GM18909 (cell line): ENCODE measurements at regions not wholly inside any gene's neighbourhood (a gene's known extent, or its start where the extent isn't known, plus 50 kb on each side); places are given as distances from the start of the nearest gene placed in this dataset.

Experiments
- ATAC-seq: cut with Tn5 transposase; IDR thresholded peaks from one replicate; pipeline ENCODE4 v1.9.1; 2021; ENCODE audit warnings: mild to moderate bottlenecking; ENCODE audit not compliant: unreplicated experiment, poor library complexity

DNA sequence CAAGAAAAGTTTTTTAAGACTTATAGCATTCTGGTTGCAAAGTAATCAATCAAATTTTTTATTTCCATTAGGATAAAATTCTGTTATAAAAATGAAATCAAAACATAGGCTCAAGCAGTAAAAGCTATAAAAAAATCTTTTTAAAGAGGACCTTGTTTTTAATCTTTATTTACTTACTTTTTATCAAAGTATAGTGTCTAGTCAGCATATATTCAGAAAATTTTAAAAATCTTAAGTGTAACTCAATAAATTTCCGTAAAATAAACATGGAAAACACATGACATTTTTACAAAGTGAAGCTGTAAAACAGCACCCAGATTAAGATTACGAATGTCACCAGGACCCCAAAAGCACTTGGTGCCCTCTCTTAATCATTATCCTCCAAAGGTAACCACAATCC, 302.4 kb downstream of the TMEM161B start:
- no peak for ATAC-seq

DNA sequence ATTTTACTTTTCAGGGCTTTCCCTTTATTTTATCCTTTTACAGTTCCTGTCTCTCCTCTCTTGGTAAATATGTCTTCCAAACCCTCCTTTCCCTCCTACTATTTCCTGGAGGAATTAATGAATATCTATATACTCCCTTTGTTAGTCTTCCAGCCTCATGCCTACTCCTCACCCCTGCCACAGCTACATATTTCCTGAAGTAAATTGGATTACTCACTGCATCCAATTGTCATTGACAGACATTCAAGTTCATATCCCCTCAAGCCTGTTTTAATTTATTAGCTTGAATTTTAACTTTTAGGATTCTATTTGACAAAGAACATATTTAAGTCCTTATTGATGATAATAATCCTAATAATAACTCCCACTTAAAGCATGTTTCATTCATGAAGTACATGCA, 314.5 kb downstream of the TMEM161B start:
- no peak for ATAC-seq

DNA sequence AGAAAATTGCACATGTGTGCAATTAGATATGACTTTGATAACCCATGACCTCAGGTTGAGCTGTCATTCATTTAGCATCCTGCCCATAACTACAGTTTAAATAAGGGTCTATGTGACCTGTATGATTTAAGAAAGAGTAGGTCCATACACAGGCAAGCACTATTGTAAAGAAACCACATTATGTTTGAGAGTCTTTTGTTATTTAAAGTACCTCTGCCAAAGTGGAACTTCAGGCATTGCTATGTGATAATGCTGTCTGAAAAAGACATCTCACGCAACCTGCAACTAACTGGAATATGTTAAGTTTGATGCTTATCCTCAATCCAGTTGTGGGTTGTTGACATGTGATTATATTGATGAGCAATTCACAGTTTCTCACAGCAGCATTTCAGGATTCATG, 317.0 kb downstream of the TMEM161B start:
- ATAC-seq, result no peak

DNA sequence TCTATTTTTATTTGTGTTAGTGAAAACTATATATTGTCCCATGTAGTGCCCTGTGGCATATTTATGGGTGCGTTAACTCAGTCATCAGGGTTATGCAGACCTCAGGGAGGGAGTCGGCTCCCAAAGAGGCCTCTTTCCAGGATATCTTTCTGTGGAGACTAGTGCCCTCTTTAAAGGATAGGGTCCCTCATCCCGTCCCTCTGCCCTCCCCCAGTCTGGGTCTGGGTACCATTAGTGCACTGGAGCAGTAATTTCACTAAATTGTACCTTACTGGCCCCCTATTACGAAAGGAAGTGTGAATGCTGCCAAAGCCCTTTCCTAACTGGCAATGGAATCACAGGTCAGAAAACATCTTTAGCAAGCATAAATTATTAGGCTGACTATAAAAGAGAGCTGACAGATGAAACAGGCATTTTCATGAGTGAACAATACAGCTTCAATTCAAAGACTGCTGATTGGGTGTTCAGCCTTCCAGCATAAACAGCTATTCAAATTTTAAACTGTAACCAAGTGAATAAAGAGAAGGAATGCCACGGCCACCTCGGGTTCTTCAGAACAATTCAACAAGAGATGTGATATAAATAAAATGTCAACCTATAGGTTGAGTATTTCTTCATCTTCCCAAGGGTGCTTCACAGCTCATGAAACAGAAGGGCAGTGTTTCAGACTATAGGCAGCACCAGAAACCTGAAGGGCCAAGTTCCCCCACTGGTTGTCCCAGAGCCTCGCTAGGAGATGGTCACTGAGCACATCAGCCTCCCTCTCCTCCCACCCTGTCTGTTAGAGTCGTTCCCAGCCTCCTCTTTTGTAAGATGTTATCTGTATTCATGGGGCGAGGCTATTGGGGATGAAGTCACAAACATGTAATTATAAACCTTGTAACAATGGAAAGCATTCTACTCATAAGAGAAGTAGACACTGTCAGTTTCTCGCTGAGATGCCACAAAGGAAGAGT, 318.7 kb downstream of the TMEM161B start:
- no peak for ATAC-seq

DNA sequence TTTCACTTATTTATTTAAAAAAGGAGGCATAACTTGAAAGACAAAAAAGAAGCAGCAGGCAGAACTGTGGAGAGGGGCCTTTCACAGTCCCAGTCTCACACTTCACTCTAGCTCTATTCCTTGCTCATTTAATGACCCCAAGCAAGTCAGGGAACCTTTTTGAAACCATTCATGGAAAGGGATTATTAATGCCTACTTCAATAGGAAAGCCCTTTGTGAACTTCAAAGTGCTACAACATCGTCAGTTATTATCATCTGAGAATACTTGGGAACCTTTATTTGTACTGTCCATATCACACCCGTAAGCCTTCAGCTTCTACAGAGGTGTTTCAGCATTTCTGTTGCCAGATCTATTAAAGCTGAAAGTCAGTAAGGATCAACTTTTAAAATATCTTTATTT, 320.2 kb downstream of the TMEM161B start:
- ATAC-seq, result no peak

DNA sequence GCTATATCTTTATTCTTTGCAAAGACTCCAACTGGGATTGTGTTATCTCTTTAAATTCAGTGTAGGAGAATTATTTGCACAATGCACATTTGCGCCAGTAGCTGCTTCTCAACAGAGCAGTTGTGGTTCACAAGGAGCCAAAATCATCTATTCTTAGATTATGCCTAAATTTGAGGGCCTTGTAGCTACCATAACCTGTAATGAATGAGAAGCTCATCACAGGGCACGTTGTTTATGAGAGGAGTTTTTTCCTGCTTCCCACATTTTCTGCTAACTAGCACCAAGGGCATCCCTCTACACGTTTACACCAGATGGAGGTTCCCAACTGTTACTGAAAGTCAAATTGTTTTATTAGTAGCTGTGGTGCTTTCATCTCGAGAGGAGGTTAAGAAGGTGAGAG, 322.4 kb downstream of the TMEM161B start:
- ATAC-seq, result no peak

DNA sequence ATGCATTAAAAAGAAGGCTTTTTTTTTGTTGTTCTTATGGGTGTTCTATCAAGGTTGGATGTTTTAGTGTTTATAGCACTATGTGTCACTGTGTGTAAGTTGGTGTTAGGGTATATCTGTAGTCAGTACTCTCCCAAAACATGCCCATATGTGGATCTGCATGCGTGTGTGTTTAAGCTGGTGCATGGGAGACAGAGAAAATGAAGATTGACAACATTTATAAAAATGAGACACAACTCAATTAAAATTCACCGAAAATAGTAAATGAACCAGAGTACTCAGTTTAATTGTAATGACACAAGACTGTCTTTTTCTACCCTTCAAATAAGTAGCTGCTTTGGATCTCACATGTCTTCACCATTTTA, 323.4 kb downstream of the TMEM161B start:
- no peak for ATAC-seq

DNA sequence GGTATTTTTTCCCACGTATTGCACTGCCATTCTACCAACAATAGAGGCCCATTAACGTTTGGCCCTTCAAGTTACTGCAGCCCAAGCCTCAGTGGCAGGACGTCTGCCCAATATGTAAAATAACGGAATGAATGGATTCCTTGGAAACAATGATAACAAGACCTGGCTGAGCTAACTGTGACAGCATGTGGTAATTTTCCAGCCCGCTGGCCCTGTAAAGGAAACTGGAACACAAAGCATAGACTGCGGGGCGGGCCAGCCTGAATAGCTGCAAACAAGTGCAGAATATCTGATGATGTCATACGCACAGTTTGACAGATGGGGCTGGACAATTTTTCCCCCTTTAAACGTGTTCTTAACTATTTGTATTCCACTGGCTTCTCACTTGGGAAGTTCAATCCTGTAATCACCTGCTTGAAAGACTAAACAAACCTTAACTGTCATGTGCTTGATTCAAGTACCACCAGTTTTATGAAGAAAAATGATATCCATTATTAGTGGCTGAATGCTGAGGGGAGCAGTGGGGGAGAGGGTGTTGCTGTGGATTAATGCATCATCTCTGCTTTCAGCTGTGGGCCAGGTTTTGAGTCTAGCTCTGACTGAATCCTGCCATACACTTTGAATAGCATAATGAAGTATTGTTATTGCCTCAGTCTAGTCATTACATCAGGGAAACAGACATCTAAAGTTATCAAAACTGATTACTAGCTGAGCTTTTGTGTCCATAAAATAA, 323.9 kb downstream of the TMEM161B start:
- ATAC-seq, result no peak

DNA sequence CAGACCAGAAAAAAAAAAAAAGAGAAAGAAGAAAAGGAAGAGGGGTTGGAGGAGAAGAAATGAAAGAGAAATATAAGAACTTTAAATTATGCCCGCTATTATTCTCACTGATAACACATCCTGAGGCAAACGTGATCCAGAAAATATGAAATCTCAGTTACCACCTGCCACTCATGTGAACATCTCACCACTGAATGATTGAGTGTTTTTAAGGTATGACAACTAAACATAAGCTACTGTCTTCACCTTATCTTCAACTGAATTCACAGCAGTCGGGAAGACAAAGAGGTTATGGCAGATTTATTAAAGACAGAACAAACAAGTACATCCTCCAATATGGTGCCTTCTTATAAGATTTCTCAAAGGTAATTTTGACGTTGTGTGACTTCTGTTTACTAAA, 327.9 kb downstream of the TMEM161B start:
- ATAC-seq, result no peak

DNA sequence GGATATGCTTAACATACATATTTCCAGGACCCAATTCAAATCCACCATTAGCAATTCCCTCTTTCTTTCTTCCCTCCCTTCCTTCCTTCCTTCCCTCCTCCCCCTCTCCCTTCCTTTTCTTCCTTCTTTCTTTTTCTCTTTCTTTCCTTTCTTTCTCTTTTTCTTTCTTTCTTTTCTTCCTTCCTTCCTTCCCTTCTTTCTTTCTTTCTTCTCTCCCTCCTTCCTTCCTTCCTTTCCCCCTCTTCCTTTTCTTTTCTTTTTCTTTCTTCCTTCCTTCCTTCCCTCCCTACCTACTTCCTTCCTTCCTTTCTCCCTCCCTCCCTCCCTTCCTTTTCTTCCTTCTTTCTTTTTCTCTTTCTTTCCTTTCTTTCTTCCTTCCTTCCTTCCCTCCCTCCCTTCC, 332.0 kb downstream of the TMEM161B start:
- no peak for ATAC-seq

DNA sequence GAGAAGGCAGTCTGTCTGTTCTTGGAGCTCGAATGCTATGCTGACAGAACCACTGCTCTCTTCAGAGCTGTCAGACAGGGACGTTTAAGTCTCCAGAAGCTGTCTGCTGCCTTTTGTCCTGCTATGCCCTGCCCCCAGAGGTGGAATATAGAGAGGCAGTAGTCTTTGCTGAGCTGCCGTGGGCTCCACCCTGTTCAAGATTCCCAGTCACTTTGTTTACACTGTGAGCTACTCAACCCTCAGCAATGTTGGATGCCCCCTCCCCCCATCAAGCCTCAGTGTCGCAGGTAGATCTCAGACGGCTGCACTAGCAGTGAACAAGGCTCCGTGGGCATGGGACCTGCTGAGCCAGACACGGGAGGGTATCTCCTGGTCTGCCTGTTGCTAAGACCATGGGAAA, 344.2 kb downstream of the TMEM161B start:
- no peak for ATAC-seq

DNA sequence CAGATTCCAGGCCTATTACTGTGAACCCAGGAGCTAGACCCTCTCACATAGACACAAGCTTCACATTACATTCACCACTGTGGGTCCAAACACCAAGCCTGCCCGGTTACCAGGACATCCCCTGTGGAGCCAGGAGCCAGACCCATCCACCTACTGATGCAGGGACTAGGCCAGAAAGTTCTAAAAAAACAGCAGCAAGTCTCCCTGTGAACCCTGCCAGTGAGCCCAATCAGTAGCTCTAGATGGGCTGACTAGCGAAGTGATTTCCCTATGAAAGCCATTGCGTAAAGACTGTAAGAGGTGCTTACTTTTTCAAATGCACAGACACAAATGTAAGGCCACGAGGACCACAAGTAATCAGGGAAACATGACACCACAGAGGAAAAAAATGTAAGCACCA, 352.3 kb downstream of the TMEM161B start:
- ATAC-seq, result no peak

DNA sequence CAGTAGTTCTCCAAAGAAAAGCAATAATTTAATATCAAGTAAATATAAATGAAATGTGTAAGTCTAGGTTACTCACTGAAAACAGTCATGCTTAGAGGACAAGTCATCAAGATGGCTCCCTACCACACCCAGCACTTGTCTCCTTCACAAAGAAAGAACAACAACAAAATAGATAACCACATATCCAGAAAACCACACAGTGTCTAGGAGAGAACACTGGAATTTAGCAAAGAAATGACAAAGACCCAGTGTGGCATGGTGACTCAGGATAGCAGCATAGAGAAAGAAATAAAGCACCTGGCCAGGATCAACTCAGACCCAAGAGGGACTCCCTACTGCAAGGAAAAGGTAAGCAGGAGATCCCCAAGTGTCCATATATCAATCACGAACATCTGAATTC, 356.2 kb downstream of the TMEM161B start:
- no peak for ATAC-seq

DNA sequence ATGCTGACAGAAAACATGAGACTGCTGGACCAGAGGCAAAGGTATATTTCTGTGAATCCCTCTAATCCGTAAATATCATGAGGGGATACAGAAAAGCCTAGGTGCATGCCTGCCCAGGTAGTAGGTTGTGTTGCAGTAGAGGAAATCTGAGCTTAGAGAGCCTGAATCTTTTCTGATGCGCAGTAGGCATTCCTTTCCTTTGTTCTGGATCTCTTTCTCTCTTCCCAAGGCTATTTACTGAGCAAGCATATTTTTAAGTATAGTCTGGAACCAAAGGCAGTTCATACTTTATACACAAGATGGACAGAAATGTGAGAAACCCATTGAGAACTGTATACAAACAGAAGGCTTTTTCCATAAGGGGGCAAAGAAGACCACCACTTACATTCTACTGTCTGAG, 359.3 kb downstream of the TMEM161B start:
- ATAC-seq, result no peak

DNA sequence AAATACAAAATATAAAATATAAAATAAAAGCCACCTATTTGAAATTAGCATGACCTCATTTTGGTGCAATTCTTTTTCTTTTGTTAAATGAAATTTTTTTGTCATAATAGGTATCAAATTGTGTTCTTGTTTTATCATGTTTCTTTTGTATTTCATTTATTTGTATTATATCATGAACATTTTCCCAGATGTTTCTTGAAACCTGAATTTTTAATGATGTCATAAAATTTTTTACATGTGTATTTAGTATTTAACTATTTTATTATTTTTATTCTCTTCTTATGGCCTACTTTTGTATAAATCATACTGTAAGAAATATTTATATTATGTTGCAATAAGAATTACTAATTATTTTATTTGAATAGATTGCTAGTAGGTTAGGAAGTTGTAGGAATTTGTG, 361.7 kb downstream of the TMEM161B start:
- no peak for ATAC-seq

DNA sequence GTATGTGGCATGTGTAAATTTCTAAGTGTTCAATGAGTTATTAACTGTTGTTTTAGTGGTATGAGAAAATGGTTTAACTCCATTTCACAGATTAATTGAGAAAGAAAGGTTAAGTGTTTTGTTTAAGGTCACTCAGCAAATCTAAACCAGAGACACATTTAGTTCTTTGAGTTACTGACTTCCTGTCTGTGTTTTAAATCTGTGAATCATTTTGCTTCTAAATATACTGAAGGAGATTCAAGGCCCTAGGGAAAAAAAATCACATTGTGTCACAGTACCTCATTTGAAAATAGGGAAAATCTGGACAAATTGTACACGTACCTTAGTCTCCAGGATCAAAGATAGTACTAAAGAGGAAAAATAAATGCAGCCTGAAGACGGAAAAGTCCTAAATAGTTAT, 368.2 kb downstream of the TMEM161B start:
- ATAC-seq, result no peak

DNA sequence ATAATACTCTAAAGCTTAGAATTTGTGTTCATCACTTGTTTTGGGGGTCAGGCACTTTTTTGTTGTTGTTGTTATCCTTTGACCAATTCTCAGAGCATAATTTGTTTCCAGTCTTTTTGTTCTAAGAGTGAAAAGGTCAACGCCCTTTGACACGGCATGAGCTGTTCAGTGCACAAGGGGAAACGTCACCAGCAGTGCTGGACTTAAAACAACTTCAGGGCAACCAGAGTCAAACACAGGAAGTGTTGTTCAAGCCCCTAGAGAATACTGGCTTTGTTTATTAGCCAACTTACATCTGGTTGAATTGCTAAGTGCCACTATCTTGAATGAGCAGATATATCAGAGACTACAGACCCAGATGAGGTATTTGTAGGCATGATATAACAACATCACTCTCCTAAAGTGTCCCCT, 368.9 kb downstream of the TMEM161B start:
- peak; percentile 70 for ATAC-seq

DNA sequence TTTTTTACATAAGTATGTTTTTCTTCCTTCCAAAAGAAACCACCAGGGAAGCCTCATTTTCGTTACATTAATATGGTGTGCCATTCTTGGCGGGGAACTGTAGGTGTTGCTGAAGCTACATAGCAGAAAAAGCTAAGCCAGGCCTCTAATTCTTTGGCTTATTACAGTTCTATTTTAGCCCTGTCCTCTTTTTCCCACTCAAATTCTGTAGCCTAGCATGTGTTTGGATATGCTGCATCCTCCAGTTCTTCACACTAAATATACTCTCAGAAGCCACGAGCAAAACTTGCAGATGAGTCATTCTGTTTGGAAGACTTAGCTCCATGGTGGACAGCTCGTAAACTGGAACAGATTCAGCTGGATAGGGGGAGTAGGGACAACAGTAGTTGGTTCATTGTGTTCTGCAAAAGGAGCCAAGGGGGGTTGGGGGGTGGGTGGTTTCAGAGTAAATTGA, 369.4 kb downstream of the TMEM161B start:
- ATAC-seq, result no peak

DNA sequence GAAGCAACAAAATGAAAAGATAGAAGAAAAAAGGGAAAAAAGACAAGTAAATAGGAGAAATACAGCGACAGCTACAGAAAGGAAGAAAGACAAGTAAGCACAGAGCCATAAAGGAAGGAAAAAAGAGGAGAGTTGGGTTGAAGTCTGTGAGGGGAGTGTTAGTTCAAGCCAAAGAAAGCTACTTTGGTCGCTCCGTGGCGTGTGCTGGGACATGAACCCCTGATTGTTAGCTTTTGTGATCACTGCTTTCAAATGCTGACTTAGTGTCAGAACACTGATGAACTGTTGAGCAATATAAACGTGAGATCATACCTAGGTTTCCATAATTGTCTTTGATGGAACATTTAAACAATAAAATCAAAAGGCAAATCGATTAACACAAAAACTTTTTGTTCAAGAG, 370.1 kb downstream of the TMEM161B start:
- ATAC-seq, result no peak

DNA sequence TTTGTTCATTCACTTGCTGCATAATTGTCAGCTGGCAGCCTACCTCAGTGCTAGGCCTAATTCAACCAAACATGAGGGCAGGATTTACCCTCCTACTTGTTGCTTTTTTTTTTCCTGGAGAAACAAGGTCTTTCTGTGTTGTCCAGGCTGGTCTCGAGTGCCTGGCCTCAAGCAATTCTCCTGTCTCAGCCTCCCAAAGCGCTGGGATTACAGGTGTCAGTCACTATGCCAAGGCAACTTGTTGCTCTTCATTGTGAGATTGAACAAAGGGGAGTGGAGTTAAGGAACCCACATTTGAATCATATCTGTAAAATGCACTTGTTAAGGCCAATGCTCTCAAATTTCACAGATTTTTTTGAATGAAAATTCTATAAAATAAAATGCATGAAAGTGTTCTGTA, 380.5 kb downstream of the TMEM161B start:
- no peak for ATAC-seq

DNA sequence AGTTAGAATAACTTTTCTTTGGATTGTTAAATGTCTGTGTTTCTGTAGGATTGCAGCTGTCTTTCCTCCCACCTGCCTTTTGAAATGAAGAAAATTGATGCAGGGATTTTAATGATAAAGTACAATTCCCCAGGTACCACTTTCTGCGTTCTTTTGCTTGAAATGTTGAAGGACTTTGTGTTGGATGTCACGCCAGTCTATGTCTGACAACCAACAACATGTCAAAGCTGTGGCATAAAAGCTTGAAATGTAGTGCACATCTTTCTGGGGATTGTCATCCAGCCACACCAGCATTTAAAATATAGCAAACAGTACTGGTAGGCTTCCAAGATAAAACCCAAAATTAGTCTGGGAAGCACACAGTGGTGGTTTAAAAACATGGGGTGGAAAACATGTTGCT, 381.4 kb downstream of the TMEM161B start:
- no peak for ATAC-seq

DNA sequence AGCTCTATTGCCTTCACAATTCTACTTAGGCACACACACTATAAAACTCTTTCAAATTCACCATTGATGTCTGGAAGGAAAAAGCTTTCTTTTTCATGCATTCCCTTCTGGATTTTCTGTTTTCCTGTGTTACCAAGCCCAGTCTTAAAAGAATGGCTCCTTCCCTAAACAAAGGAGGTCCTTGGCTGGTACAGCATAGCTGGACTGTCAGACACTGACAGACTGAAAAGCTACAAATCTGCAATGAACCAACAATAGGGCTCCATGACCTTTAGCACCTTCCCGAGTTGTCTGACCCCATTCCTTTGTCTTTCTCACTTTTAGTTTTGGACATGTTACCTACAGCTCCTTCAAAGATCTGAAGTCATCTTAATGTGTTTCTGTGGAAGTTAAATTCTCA, 382.5 kb downstream of the TMEM161B start:
- no peak for ATAC-seq
